Vagina (tissue), 2 donors: ENCODE measurements at regions not wholly inside any gene's neighbourhood (a gene's known extent, or its start where the extent isn't known, plus 50 kb on each side); places are given as distances from the start of the nearest gene placed in this dataset.

Experiments used
- DNase-seq, 2 donors: peaks; one replicate each; pipeline ENCODE4 v3.0.0-alpha.2; 2017; ENCODE audit errors: extremely low spot score in 2 of 2
- H3K27ac ChIP-seq: fragments of 200-600 bp; sonication (generic); one replicate; pipeline ENCODE4 v1.5.1; 2019
- H3K27me3 ChIP-seq: fragments of 200-600 bp; sonication (generic); one replicate; pipeline ENCODE4 v1.5.1; 2019
- H3K36me3 ChIP-seq, 2 donors: fragments of 200-600 bp; sonication (generic); one replicate each; pipeline ENCODE4 v1.5.1; 2017 to 2019
- H3K4me1 ChIP-seq: fragments of 200-600 bp; sonication (generic); one replicate; pipeline ENCODE4 v1.5.1; 2019
- H3K4me3 ChIP-seq, 2 donors: fragments of 200-600 bp; sonication (generic); 1 replicate in 1 of 2; 2 replicates in 1 of 2; pipeline ENCODE4 v1.5.1; 2016 to 2019
- H3K9me3 ChIP-seq: fragments of 200-600 bp; sonication (generic); one replicate; pipeline ENCODE4 v1.5.1; 2019
- POLR2A ChIP-seq, 2 donors: fragments of 450-650 bp; IDR thresholded peaks; one replicate each; pipeline ENCODE4 v1.6.1; 2017; ENCODE audit warnings: antibody characterized with exemption in 2 of 2, mild to moderate bottlenecking in 2 of 2, moderate library complexity in 2 of 2
- POLR2AphosphoS5 ChIP-seq, 2 donors: sonication (generic); formaldehyde crosslinking; IDR thresholded peaks; one replicate each; pipeline ENCODE4 v1.9.0; 2017; ENCODE audit warnings: antibody characterized with exemption in 2 of 2, mild to moderate bottlenecking in 2 of 2, low read depth in 1 of 2; ENCODE audit not compliant: insufficient read depth in 1 of 2
- intact Hi-C: fragments of 100-400 bp; cut with DNase I; formaldehyde crosslinking; loops from one replicate; pipeline ENCODE4 v1.15.1; 2023
- TF ChIP-seq, protein P1 (sequence below), 3 experiments: fragments of 450-650 bp in 2 of 3; fragments of 200-600 bp in 1 of 3; sonication (generic) in 1 of 3; IDR thresholded peaks; one replicate each; pipeline ENCODE4 v1.5.1; 2017 to 2019; ENCODE audit warnings: antibody characterized with exemption in 3 of 3, mild to moderate bottlenecking in 2 of 3, moderate library complexity in 2 of 3

DNA sequence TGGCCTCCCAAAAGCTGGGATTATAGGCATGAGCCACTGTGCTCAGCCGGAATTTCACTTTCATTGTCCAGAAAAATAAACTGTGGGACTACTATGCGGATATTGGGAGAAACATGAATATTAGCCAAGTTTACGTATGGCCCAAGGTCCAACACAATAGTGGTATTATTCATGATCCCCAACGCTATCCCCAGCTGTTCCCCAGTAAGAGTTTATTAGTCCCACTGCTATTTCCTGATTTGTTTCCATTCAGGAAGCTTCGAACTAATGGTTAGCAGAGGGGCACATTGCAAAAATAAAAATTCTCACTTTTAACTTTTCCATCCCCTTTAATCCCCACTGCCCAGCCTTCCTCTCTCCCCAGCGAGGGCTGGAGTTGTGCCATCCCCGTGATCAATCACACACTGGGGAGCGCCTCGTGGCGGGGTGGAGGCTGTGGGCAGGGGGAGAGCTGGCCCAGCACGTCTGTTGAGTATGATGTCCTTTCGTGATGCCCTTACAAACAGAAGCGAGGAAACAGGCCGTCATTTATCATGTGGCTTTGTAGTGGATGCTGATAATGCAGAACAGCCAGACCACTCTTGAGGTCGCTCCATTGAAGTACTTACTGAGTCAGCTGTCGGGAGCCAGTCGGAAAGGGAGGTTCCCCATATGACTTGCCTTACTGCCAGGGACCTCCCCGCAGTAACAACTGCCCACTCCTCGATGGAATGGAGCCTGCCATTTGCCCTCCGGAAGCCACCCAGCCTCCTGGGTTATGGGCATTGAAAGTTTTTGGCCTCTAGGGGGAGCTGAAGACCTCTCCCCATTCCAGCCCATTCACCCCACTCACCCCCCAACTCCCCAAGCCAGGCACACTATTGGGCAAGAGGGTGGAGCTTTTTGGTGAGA lies 117.0 kb downstream of the KDR start:
- H3K36me3 ChIP-seq: no peaks in the 10 kb centered on the region
- no peak for TF ChIP-seq POLR2AphosphoS5 (IDR thresholded peaks at IDR 0.05; ENCODE audit: insufficient read depth in 1 of 2, low read depth in 1 of 2)
- TF ChIP-seq POLR2A (IDR thresholded peaks at IDR 0.05): no peak
- TF ChIP-seq, protein P1, sequence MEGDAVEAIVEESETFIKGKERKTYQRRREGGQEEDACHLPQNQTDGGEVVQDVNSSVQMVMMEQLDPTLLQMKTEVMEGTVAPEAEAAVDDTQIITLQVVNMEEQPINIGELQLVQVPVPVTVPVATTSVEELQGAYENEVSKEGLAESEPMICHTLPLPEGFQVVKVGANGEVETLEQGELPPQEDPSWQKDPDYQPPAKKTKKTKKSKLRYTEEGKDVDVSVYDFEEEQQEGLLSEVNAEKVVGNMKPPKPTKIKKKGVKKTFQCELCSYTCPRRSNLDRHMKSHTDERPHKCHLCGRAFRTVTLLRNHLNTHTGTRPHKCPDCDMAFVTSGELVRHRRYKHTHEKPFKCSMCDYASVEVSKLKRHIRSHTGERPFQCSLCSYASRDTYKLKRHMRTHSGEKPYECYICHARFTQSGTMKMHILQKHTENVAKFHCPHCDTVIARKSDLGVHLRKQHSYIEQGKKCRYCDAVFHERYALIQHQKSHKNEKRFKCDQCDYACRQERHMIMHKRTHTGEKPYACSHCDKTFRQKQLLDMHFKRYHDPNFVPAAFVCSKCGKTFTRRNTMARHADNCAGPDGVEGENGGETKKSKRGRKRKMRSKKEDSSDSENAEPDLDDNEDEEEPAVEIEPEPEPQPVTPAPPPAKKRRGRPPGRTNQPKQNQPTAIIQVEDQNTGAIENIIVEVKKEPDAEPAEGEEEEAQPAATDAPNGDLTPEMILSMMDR (IDR thresholded peaks at IDR 0.05): no peak
- H3K4me1 ChIP-seq: no peaks in the 10 kb centered on the region
- no peaks in the 10 kb centered on the region for H3K27me3 ChIP-seq
- no peak for DNase-seq
- no peaks in the 10 kb centered on the region for H3K9me3 ChIP-seq
- H3K27ac ChIP-seq: no peak overlapping the region
- intact Hi-C loops: loop anchor here (10.0 kb wide), 1 partner anchor 316 kb away; no protein-coding TSS in a partner anchor
- no peak overlapping the region for H3K4me3 ChIP-seq

DNA sequence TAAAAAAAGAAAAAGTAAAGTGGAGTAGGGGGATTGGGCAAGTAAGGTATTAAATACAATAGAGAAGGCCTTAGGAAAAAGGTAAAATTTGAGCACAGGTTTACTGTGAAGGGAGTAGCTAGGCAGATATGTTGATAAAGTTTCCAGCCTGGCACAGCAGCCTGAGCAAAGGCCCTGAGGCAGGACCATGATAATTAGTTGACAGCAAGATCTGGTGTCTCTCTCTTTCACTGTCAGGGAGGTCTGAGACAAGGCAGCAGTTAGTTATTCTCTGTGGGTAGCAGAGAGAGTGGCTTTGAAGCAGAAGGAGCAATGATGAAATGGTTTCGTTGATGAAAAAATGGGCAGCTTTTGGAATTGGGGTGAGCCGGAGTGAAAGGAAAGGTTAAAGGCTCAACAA lies 119.5 kb downstream of the KDR start:
- H3K36me3 ChIP-seq: no peaks in the 10 kb centered on the region
- H3K9me3 ChIP-seq: no peaks in the 10 kb centered on the region
- H3K4me3 ChIP-seq: no peak overlapping the region
- H3K27me3 ChIP-seq: no peaks in the 10 kb centered on the region
- no peaks in the 10 kb centered on the region for H3K4me1 ChIP-seq
- H3K27ac ChIP-seq: no peak overlapping the region
- TF ChIP-seq POLR2A (IDR thresholded peaks at IDR 0.05) (no peak), POLR2AphosphoS5 (IDR thresholded peaks at IDR 0.05; ENCODE audit: insufficient read depth in 1 of 2, low read depth in 1 of 2) (no peak)
- TF ChIP-seq, protein P1 (IDR thresholded peaks at IDR 0.05): no peak
- no peak for DNase-seq
- intact Hi-C loops: loop anchor here (10.0 kb wide), 1 partner anchor 319 kb away; no protein-coding TSS in a partner anchor

DNA sequence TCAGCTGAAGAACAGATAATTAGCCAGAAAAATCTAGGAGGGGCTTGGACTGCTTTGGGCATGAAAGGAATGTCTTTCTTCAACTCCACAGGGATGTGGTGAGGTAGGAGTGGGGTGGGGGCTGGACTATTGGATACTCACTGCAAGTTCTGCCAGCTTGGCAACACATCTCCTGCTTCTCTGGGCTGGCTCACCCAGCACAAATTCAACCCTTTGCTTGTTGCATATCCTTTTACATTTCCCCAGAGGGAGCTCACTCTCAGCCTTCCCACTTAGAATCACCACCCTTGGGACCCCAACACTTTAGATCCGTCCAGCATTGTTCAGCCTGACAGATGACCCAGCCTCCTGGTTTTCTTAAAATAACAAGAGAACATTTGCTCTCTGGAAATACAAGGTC lies 120.6 kb downstream of the KDR start:
- no peak overlapping the region for H3K27ac ChIP-seq
- intact Hi-C loops: loop anchor here (10.0 kb wide), 1 partner anchor 320 kb away; no protein-coding TSS in a partner anchor

DNA sequence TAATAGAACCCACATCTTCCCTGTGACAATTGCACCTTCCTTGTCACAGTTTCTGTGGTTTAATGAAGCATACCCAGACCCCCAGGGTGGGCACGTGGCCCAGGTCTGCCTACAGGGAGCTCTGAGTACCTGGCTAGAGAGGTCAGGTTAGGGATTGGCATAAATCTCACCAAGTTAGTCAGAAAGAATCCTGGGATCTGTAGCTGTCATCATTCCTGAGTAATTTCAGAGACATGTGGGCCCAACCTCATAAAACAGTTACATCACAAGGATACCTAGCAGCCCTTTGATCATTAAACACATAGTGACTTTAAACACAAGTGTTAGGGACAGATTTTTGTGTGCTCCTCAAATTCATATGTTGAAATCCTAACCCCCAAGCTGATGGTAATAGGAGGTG lies 123.0 kb downstream of the KDR start:
- no peaks in the 10 kb centered on the region for H3K27me3 ChIP-seq
- no peaks in the 10 kb centered on the region for H3K4me1 ChIP-seq
- no peak overlapping the region for H3K27ac ChIP-seq
- no peak overlapping the region for H3K4me3 ChIP-seq
- H3K9me3 ChIP-seq: no peaks in the 10 kb centered on the region
- H3K36me3 ChIP-seq: no peaks in the 10 kb centered on the region
- no peak for DNase-seq
- no peak for TF ChIP-seq POLR2A (IDR thresholded peaks at IDR 0.05)
- no peak for TF ChIP-seq POLR2AphosphoS5 (IDR thresholded peaks at IDR 0.05; ENCODE audit: insufficient read depth in 1 of 2, low read depth in 1 of 2)
- TF ChIP-seq, protein P1 (IDR thresholded peaks at IDR 0.05): no peak
- intact Hi-C loops: loop anchor here (10.0 kb wide), 1 partner anchor 322 kb away; no protein-coding TSS in a partner anchor

More for the DNA sequence above, 120.6 kb downstream of the KDR start:
- no peak overlapping the region for H3K4me3 ChIP-seq
- H3K27me3 ChIP-seq: no peaks in the 10 kb centered on the region
- no peaks in the 10 kb centered on the region for H3K36me3 ChIP-seq
- TF ChIP-seq, protein P1 (IDR thresholded peaks at IDR 0.05): no peak
- no peak for TF ChIP-seq POLR2A (IDR thresholded peaks at IDR 0.05)
- no peak for TF ChIP-seq POLR2AphosphoS5 (IDR thresholded peaks at IDR 0.05; ENCODE audit: insufficient read depth in 1 of 2, low read depth in 1 of 2)
- DNase-seq: no peak
- no peaks in the 10 kb centered on the region for H3K4me1 ChIP-seq
- H3K9me3 ChIP-seq: no peaks in the 10 kb centered on the region

DNA sequence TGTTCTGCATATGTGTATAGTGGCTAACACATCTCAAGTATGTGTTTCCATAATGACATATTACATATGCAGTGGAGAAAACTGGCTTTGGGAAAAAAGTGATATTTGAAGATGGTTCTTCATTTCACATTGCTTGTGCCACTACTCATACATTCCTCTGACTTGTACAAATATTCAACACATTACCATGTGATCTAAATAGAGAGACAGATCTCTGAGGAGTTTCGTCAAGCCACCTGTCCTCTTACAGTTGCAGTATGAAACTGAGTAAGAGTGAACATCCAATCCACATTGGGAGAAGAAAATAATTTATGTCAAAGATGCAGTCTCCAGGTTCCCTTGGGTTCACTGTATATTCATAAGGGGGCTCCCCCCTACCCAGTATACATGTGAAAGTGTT lies 123.9 kb downstream of the KDR start:
- intact Hi-C loops: loop anchor here (10.0 kb wide), 1 partner anchor 323 kb away; no protein-coding TSS in a partner anchor

More for the DNA sequence above, 123.9 kb downstream of the KDR start:
- Histone ChIP-seq H3K9me3 (no peaks in the 10 kb centered on the region), H3K4me3 (no peak overlapping the region), H3K27ac (no peak overlapping the region), H3K27me3 (no peaks in the 10 kb centered on the region), H3K4me1 (no peaks in the 10 kb centered on the region), H3K36me3 (no peaks in the 10 kb centered on the region)
- no peak for DNase-seq
- TF ChIP-seq POLR2AphosphoS5 (IDR thresholded peaks at IDR 0.05; ENCODE audit: insufficient read depth in 1 of 2, low read depth in 1 of 2) (no peak), POLR2A (IDR thresholded peaks at IDR 0.05) (no peak)
- TF ChIP-seq, protein P1 (IDR thresholded peaks at IDR 0.05): no peak
